Panc1 (cell line): ENCODE measurements at regions not wholly inside any gene's neighbourhood (a gene's known extent, or its start where the extent isn't known, plus 50 kb on each side); places are given as distances from the start of the nearest gene placed in this dataset.

ENCODE experiments used
- CTCF ChIP-seq: fragments of 450-650 bp; IDR thresholded peaks from 2 replicates; pipeline ENCODE4 v1.5.1; 2017; ENCODE audit warnings: mild to moderate bottlenecking
- POLR2AphosphoS5 ChIP-seq: IDR thresholded peaks from 2 replicates; pipeline ENCODE4 v1.6.1; 2012; ENCODE audit warnings: mild to moderate bottlenecking, low read depth, low read length, moderate library complexity
- REST ChIP-seq, 2 experiments: IDR thresholded peaks; 2 replicates each; pipeline ENCODE4 v1.6.1; 2011 to 2012; ENCODE audit warnings: low read depth in 2 of 2, control low read depth in 1 of 2, low read length in 1 of 2, mild to moderate bottlenecking in 1 of 2, moderate library complexity in 1 of 2; ENCODE audit not compliant: insufficient read depth in 1 of 2
- TCF7L2 ChIP-seq: IDR thresholded peaks from 2 replicates; pipeline ENCODE4 v1.6.1; 2011; ENCODE audit warnings: mild to moderate bottlenecking, low read depth, low read length, inconsistent platforms

- TF ChIP-seq CTCF (no peak), POLR2AphosphoS5 (no peak), REST (IDR thresholded peaks at IDR 0.05; ENCODE audit: insufficient read depth in 1 of 2, low read depth in 2 of 2, low read length in 1 of 2) (no peak), TCF7L2 (no peak)
These were observed 74.6 kb upstream of the NAA20 start for GRCh38 chr20:19942611-19943010.
